ENCODE measurements at regions not wholly inside any gene's neighbourhood (a gene's known extent, or its start where the extent isn't known, plus 50 kb on each side); places are given as distances from the start of the nearest gene placed in this dataset.

- no peak for TF ChIP-seq CTCF (conservative IDR thresholded peaks at IDR 0.05; ENCODE audit: low read depth in 2 of 2)
- no peak for TF ChIP-seq REST (IDR thresholded peaks at IDR 0.05; ENCODE audit: unreplicated experiment)
- no peak for TF ChIP-seq EZH2 (IDR thresholded peaks at IDR 0.05; ENCODE audit: low read depth, unreplicated experiment)
- no peak for TF ChIP-seq ETS1 (IDR thresholded peaks at IDR 0.05)
- no peak for TF ChIP-seq EZH2phosphoT487 (IDR thresholded peaks at IDR 0.05; ENCODE audit: unreplicated experiment)
- no peak for TF ChIP-seq CREB1 (CRISPR knock-in tag; IDR thresholded peaks at IDR 0.05; ENCODE audit: low read depth)
Observed at GRCh38 chr14:101049511-101049910, 146.0 kb upstream of the RTL1 start.
